Mesothelial cell of epicardium (in vitro differentiated cells): ENCODE measurements at regions not wholly inside any gene's neighbourhood (a gene's known extent, or its start where the extent isn't known, plus 50 kb on each side); places are given as distances from the start of the nearest gene placed in this dataset.

Experiments
- DNase-seq, 2 experiments: peaks; one replicate each; pipeline ENCODE4 v3.0.0; 2021; ENCODE audit warnings: low spot score in 2 of 2; ENCODE audit not compliant: unreplicated experiment in 2 of 2
- H3K27ac Mint-ChIP-seq: 2 replicates; pipeline ENCODE4 v1.8.0; 2021; ENCODE audit warnings: mixed read lengths
- H3K27me3 Mint-ChIP-seq: 2 replicates; pipeline ENCODE4 v1.8.0; 2021; ENCODE audit warnings: low read depth, mixed read lengths
- H3K36me3 Mint-ChIP-seq: 2 replicates; pipeline ENCODE4 v1.8.0; 2021; ENCODE audit warnings: mixed read lengths
- H3K4me1 Mint-ChIP-seq: 2 replicates; pipeline ENCODE4 v1.8.0; 2021; ENCODE audit warnings: mixed read lengths
- H3K4me3 Mint-ChIP-seq: 2 replicates; pipeline ENCODE4 v1.8.0; 2021; ENCODE audit warnings: mild to moderate bottlenecking, moderate library complexity, mixed read lengths
- H3K9me3 Mint-ChIP-seq: 2 replicates; pipeline ENCODE4 v1.8.0; 2021; ENCODE audit warnings: mixed read lengths
- TF ChIP-seq, protein P1 (sequence below): fragments of 200-600 bp; sonication (generic); IDR thresholded peaks from one replicate; pipeline ENCODE4 v1.5.0; 2021; ENCODE audit warnings: antibody characterized with exemption; ENCODE audit not compliant: unreplicated experiment

DNA sequence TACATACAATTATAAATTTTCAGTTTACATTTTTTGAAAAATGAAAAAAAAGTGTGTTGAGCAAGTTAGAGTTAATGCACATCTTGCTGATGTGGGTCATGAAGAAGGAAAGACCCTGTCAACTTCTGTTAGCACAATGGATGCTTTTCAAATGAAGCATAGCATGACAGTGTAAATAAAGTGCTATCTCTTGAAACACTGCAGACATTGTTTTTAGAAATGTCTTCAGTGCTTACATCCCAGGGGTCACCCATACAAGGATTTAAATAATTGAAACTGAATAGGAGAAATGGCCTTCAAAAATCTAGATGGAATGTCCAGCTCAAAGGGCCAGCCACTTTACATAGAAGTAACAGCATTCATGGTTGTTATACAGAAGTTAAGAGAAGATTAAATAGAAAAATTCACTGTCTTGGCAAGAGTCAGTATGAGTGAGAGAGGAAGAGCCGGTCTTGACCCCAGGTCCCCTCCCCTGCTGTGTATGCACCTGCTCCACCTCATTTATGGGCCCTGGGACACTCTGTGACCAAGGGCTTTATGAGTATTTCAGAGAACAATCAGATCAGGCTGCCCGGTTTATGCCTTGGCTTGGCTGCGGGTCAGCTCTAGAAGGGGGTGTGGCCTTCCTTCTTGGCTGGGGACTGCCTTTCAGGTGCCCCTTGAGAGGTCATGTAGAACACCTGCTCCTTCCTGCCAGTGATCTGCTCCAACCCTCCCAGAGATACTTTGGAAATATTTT is 237.7 kb upstream of the TMEM72 start:
- Mint-ChIP-seq H3K27me3 (peaks cover 24% of the 10 kb centered on the region), H3K27ac (no peak overlapping the region), H3K36me3 (no peaks in the 10 kb centered on the region), H3K9me3 (peaks cover 27% of the 10 kb centered on the region), H3K4me3 (no peak overlapping the region), H3K4me1 (no peaks in the 10 kb centered on the region)
- TF ChIP-seq, protein P1, sequence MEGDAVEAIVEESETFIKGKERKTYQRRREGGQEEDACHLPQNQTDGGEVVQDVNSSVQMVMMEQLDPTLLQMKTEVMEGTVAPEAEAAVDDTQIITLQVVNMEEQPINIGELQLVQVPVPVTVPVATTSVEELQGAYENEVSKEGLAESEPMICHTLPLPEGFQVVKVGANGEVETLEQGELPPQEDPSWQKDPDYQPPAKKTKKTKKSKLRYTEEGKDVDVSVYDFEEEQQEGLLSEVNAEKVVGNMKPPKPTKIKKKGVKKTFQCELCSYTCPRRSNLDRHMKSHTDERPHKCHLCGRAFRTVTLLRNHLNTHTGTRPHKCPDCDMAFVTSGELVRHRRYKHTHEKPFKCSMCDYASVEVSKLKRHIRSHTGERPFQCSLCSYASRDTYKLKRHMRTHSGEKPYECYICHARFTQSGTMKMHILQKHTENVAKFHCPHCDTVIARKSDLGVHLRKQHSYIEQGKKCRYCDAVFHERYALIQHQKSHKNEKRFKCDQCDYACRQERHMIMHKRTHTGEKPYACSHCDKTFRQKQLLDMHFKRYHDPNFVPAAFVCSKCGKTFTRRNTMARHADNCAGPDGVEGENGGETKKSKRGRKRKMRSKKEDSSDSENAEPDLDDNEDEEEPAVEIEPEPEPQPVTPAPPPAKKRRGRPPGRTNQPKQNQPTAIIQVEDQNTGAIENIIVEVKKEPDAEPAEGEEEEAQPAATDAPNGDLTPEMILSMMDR, result no peak
- DNase-seq, result no peak

DNA sequence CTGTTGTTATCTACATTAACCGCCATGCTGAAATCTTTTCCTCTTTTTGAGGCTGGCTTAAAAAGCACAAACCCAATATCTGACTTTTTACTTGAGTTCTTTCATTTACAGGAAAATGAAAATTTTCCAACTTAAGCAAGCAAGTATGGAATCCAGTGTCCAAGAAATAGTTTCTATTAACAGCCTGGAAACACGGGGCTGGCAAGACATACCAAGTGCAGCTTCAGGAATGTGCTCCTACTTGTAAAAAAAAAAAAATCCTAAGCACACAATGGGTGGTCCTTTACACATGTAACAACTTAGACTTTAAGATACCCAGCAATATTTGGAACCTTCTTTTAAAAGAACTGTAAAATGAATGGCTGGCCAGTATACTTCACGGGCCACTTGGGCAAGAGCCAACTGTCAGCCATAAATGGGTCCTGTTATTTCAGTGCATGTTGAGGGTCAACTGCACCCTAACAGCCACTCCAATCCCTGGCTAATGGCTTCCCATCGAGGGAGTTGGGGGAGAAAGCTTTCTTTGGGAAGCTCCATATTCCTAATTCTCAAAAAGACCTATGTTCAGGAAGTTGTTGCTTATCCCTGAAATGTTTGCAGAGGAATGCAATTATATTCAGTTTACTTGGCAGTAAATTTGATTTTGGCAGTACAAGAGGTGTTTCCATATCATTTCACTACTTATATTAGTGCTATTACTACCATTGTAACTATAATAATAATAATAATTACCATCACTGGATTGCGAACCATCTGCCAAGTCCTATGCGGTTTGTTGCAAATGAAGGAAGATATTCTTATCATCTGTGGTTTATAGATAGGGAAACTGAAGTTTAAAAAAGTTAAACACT is 236.4 kb upstream of the TMEM72 start:
- H3K27me3 Mint-ChIP-seq, result peaks cover 33% of the 10 kb centered on the region
- H3K4me3 Mint-ChIP-seq, result no peak overlapping the region
- no peaks in the 10 kb centered on the region for H3K4me1 Mint-ChIP-seq
- TF ChIP-seq, protein P1, result no peak
- H3K27ac Mint-ChIP-seq, result no peak overlapping the region
- DNase-seq, result no peak
- no peaks in the 10 kb centered on the region for H3K36me3 Mint-ChIP-seq
- H3K9me3 Mint-ChIP-seq, result peaks cover 19% of the 10 kb centered on the region

DNA sequence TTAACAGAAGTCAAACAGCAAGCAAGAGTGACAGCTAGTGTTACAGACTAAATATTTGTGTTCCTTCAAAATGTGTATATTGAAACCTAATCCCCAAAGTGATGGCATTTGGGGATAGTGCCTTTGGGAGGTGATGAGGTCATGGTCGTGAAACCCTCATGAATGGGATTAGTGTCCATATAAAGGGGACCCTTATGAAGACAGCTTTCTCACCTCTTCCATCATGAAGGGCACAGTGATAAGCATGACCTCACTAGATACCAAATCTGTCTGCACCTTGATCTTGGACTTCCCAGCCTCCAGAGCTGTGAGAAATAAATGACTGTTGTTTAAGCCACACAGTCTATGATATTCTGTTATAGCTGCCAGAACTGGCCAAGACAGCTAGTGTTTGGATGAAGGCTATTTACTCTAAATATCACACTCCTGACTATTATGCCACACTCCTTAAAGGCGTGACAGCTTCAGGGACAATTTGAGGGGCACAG is 235.7 kb upstream of the TMEM72 start:
- DNase-seq, result no peak

DNA sequence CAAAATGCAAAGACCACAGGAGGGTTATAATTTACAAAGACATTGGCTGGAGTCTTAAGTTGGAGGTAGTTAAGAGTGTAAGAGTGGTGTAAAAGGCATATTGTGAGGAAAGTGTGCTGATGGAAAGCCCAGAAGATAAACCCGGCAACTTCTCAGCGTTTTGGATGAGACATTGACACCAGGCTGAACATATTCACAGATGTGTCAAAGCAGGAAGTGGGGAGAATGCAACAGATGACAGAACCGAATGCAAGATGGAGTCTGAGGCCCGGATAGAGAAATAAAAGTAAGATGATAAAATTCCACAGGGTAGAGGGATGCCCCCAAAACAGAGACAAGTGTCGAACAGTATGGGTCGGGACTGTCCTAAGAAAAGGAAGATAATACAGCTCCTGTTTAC is 230.4 kb upstream of the TMEM72 start:
- Mint-ChIP-seq H3K36me3 (no peaks in the 10 kb centered on the region), H3K9me3 (no peaks in the 10 kb centered on the region), H3K27me3 (peaks cover 28% of the 10 kb centered on the region), H3K4me3 (no peak overlapping the region), H3K4me1 (peaks cover 15% of the 10 kb centered on the region), H3K27ac (no peak overlapping the region)
- TF ChIP-seq, protein P1, result no peak
- no peak for DNase-seq

More for the DNA sequence above, 235.7 kb upstream of the TMEM72 start:
- H3K9me3 Mint-ChIP-seq, result peaks cover 14% of the 10 kb centered on the region
- H3K4me3 Mint-ChIP-seq, result no peak overlapping the region
- peaks cover 31% of the 10 kb centered on the region for H3K27me3 Mint-ChIP-seq
- H3K4me1 Mint-ChIP-seq, result no peaks in the 10 kb centered on the region
- no peak overlapping the region for H3K27ac Mint-ChIP-seq
- TF ChIP-seq, protein P1, result no peak
- H3K36me3 Mint-ChIP-seq, result no peaks in the 10 kb centered on the region

DNA sequence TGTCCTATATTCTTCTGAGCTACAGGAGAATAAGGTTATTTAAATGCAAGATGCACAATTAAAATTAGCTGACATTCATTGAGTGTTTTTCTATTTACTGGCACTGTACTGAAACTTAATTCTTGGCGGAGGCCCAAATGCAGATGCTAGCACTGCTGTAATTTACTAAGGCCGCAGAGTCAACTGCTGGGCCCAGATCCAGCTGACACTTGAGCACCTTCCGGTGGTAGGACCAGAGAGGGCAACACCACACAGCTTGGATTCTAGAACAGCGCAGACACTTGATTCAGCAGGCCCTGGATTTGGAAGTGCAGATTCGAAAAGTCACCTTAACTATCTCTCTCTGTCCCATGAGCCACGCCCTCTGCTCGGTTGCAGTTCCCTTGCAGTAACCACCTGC is 228.6 kb upstream of the TMEM72 start:
- H3K27me3 Mint-ChIP-seq, result peaks cover 17% of the 10 kb centered on the region
- H3K4me3 Mint-ChIP-seq, result no peak overlapping the region
- no peaks in the 10 kb centered on the region for H3K9me3 Mint-ChIP-seq
- peaks cover 31% of the 10 kb centered on the region for H3K4me1 Mint-ChIP-seq
- no peaks in the 10 kb centered on the region for H3K36me3 Mint-ChIP-seq
- TF ChIP-seq, protein P1, result no peak
- H3K27ac Mint-ChIP-seq, result no peak overlapping the region
- DNase-seq, result no peak
